IPS-18a (cell line): ENCODE measurements at regions not wholly inside any gene's neighbourhood (a gene's known extent, or its start where the extent isn't known, plus 50 kb on each side); places are given as distances from the start of the nearest gene placed in this dataset.
"Not testable (repeated sequence)": the region's sequence is repeated elsewhere in the genome, so short reads cannot be mapped to it uniquely, and the experiment has no call there.

Experiments
- H3K27ac ChIP-seq: one replicate; pipeline ENCODE4 v1.5.1; 2013; ENCODE audit warnings: low read length
- H3K27me3 ChIP-seq: one replicate; pipeline ENCODE4 v1.6.1; 2013; ENCODE audit warnings: mild to moderate bottlenecking, low read length; ENCODE audit not compliant: control insufficient read depth, insufficient read depth
- H3K36me3 ChIP-seq: one replicate; pipeline ENCODE4 v1.6.1; 2013; ENCODE audit warnings: low read depth, low read length; ENCODE audit not compliant: control insufficient read depth
- H3K4me1 ChIP-seq: one replicate; pipeline ENCODE4 v1.6.1; 2013; ENCODE audit warnings: low read depth, low read length; ENCODE audit not compliant: control insufficient read depth
- H3K4me3 ChIP-seq: one replicate; pipeline ENCODE4 v1.5.1; 2013; ENCODE audit warnings: low read length
- H3K9ac ChIP-seq: one replicate; pipeline ENCODE4 v1.6.1; 2013; ENCODE audit warnings: mild to moderate bottlenecking, low read length, moderate library complexity
- H3K9me3 ChIP-seq: one replicate; pipeline ENCODE4 v1.6.1; 2013; ENCODE audit warnings: low read depth, low read length; ENCODE audit not compliant: control insufficient read depth

- Histone ChIP-seq H3K9me3 (peaks cover 6% of the 10 kb centered on the region), H3K4me1 (peaks cover 7% of the 10 kb centered on the region), H3K4me3 (no peak overlapping the region), H3K27me3 (no peaks in the 10 kb centered on the region), H3K27ac (no peak overlapping the region), H3K36me3 (no peaks in the 10 kb centered on the region), H3K9ac (no peak overlapping the region)
These were observed 190.8 kb downstream of the RTP5 start for GRCh38 chr2:242060212-242060835.

- not testable (repeated sequence) for H3K27ac ChIP-seq, H3K9ac ChIP-seq, H3K36me3 ChIP-seq, H3K9me3 ChIP-seq, H3K27me3 ChIP-seq, H3K4me3 ChIP-seq, H3K4me1 ChIP-seq
These were observed 192.4 kb downstream of the RTP5 start for GRCh38 chr2:242061930-242062329.

GRCh38 chr2:242063436-242063835, 193.9 kb downstream of the RTP5 start:
- H3K4me3 ChIP-seq, result no peak overlapping the region
- peaks cover 6% of the 10 kb centered on the region for H3K9me3 ChIP-seq
- peak overlapping the region; percentile 47 for H3K27ac ChIP-seq
- H3K27me3 ChIP-seq, result no peaks in the 10 kb centered on the region
- H3K36me3 ChIP-seq, result no peaks in the 10 kb centered on the region
- peaks cover 7% of the 10 kb centered on the region for H3K4me1 ChIP-seq
- no peak overlapping the region for H3K9ac ChIP-seq

GRCh38 chr2:242063850-242064249, 194.3 kb downstream of the RTP5 start:
- Histone ChIP-seq H3K27ac (peak overlapping the region; percentile 47), H3K9ac (no peak overlapping the region), H3K4me1 (peaks cover 7% of the 10 kb centered on the region), H3K36me3 (no peaks in the 10 kb centered on the region), H3K27me3 (no peaks in the 10 kb centered on the region), H3K9me3 (peaks cover 6% of the 10 kb centered on the region), H3K4me3 (no peak overlapping the region)

- Histone ChIP-seq H3K9ac (no peak overlapping the region), H3K27ac (no peak overlapping the region), H3K27me3 (no peaks in the 10 kb centered on the region), H3K4me3 (no peak overlapping the region), H3K36me3 (no peaks in the 10 kb centered on the region), H3K9me3 (peaks cover 6% of the 10 kb centered on the region), H3K4me1 (peaks cover 7% of the 10 kb centered on the region)
These were observed 195.1 kb downstream of the RTP5 start for GRCh38 chr2:242064364-242065250.

GRCh38 chr2:242065426-242065825, 195.9 kb downstream of the RTP5 start:
- Histone ChIP-seq H3K9me3 (peaks cover under 1% of the 10 kb centered on the region), H3K9ac (no peak overlapping the region), H3K27ac (no peak overlapping the region), H3K4me1 (peaks cover 7% of the 10 kb centered on the region), H3K36me3 (no peaks in the 10 kb centered on the region), H3K27me3 (no peaks in the 10 kb centered on the region), H3K4me3 (no peak overlapping the region)

GRCh38 chr2:242069018-242069417, 199.5 kb downstream of the RTP5 start:
- peaks cover 3% of the 10 kb centered on the region for H3K4me1 ChIP-seq
- no peak overlapping the region for H3K4me3 ChIP-seq
- no peak overlapping the region for H3K9ac ChIP-seq
- no peak overlapping the region for H3K27ac ChIP-seq
- no peaks in the 10 kb centered on the region for H3K9me3 ChIP-seq
- no peaks in the 10 kb centered on the region for H3K27me3 ChIP-seq
- H3K36me3 ChIP-seq, result no peaks in the 10 kb centered on the region

GRCh38 chr2:242069938-242070395, 200.4 kb downstream of the RTP5 start:
- not testable (repeated sequence) for H3K9ac ChIP-seq, H3K36me3 ChIP-seq, H3K4me3 ChIP-seq, H3K27me3 ChIP-seq, H3K27ac ChIP-seq, H3K9me3 ChIP-seq, H3K4me1 ChIP-seq

- H3K4me3 ChIP-seq, H3K27ac ChIP-seq, H3K4me1 ChIP-seq, H3K9me3 ChIP-seq, H3K36me3 ChIP-seq, H3K27me3 ChIP-seq, H3K9ac ChIP-seq: not testable (repeated sequence)
These were observed 201.2 kb downstream of the RTP5 start for GRCh38 chr2:242070726-242071125.

GRCh38 chr2:242071377-242071776, 201.8 kb downstream of the RTP5 start:
- H3K9ac ChIP-seq, H3K4me3 ChIP-seq, H3K27ac ChIP-seq, H3K27me3 ChIP-seq, H3K36me3 ChIP-seq, H3K4me1 ChIP-seq, H3K9me3 ChIP-seq: not testable (repeated sequence)

GRCh38 chr2:242071936-242072335, 202.4 kb downstream of the RTP5 start:
- not testable (repeated sequence) for H3K27ac ChIP-seq, H3K9me3 ChIP-seq, H3K36me3 ChIP-seq, H3K4me3 ChIP-seq, H3K4me1 ChIP-seq, H3K27me3 ChIP-seq, H3K9ac ChIP-seq

GRCh38 chr2:242075168-242075567, 205.6 kb downstream of the RTP5 start:
- H3K4me1 ChIP-seq, result peaks cover 3% of the 10 kb centered on the region
- H3K4me3 ChIP-seq, result no peak overlapping the region
- H3K9ac ChIP-seq, result no peak overlapping the region
- no peak overlapping the region for H3K27ac ChIP-seq
- H3K36me3 ChIP-seq, result no peaks in the 10 kb centered on the region
- no peaks in the 10 kb centered on the region for H3K27me3 ChIP-seq
- no peaks in the 10 kb centered on the region for H3K9me3 ChIP-seq
